ENCODE measurements at regions not wholly inside any gene's neighbourhood (a gene's known extent, or its start where the extent isn't known, plus 50 kb on each side); places are given as distances from the start of the nearest gene placed in this dataset.
A peak's percentile ranks its signal among the peaks of the same experiment; 100 is the strongest.
"Not testable (repeated sequence)": the region's sequence is repeated elsewhere in the genome, so short reads cannot be mapped to it uniquely, and the experiment has no call there.

- DNase-seq (ENCODE audit: low read depth) = peak; percentile 12
Observed at GRCh38 chr10:123318516-123318915, 164.3 kb downstream of the BUB3 start.

DNA sequence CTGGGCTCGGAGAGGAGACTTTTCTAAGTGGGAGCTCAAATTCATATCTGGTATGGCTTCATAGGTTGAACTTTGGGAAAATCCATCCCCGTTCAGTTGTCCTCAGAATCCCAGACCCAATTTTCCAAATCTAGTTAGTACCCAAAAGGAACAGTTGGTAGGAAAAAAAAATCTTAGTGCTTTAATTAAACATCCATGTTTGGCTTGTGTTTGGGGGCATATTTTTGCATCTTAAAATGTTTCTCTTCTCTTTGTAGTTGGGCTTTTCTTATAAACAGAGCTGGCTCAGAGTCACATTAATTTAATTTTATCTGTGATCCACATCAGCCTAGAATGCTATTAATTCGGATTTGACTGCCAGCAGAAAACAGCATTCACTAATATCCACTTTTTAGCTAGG is 165.9 kb downstream of the BUB3 start:
- DNase-seq (ENCODE audit: low read depth) = no peak

DNA sequence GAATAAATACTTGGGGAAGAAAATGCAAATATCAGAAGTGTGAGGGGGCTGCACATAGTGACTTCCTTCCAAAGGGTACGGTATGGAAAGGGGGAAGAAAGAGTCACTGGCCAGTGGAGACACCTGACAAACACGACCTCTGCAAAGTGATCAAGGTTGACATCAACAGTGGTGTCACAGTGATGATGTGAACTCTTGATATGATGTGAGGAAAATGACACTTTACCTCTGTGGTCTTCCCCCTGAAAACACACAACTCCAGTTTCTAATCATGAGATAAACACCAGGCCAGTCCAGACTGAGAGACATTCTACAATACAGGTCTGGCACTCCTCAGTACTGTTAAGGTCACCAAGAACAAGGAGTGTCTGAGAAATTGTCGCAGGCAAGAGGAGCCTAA is 169.7 kb downstream of the BUB3 start:
- DNase-seq (ENCODE audit: low read depth) = no peak

DNA sequence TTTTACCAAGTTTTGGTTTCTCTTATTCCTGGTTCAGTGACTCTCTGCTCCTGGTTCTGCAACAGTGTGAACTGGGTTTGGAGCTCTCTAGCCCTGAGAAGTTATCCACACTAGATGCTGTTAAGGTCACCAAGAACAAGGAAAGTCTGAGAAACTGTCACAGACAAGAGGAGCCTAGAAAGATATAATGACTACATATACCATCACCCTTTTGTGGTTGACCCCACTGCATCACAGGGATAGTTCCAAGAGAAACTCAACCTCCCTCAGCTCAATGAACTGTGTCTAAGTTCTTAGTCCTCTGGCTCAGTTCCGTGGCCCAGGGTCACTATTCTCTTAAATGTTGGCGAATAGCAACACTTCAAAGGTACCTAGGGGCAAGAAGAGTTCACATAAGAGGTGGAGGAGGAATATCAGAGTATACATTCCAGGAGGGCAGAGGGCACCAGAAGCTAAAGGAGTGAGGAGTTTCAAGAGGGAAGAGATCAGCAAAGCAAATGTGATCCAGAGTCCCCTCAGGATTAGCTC is 171.5 kb downstream of the BUB3 start:
- DNase-seq (ENCODE audit: low read depth) = no peak

DNA sequence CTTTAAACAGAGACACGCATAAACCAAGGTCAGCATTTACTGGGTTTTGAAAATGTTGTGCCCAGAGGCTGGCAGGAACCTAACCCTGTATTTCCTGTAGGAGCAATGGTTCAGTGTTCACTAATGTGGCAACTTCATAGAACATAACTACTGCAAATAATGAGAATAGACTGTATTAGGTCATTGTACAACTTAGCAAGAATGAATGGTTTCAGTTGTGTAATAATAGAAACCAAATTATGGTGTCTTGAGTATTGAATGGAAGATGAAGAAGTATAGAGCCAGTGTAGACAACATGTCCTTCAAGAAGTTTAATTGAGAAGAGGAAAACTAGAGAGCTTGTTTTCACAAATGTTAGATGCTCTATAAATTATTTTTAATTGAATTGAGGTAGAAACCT is 172.5 kb downstream of the BUB3 start:
- DNase-seq (ENCODE audit: low read depth) = no peak

GRCh38 chr10:123327450-123327849 is 173.2 kb downstream of the BUB3 start:
- DNase-seq (ENCODE audit: low read depth) = no peak

GRCh38 chr10:123327896-123328295 is 173.7 kb downstream of the BUB3 start:
- DNase-seq (ENCODE audit: low read depth) = no peak

DNA sequence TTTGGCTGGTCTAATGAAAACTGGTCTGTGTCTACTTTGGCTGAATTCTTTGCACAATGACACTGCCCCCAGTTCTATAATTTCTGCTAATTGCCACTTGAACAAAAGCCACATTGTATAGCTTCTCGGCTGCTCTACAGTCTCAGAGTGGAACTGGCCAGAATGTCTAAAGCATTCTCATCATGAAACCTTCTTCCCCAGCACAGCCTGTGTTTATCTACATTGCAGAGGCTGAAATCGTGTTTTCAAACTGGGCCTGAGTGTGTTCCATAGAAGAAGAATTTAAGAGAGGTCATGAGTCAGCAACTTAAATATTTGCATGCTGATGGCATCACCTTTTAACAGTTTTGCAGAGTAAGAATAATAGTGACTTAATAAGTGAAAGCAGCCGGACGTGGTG is 177.2 kb downstream of the BUB3 start:
- DNase-seq (ENCODE audit: low read depth) = no peak

DNA sequence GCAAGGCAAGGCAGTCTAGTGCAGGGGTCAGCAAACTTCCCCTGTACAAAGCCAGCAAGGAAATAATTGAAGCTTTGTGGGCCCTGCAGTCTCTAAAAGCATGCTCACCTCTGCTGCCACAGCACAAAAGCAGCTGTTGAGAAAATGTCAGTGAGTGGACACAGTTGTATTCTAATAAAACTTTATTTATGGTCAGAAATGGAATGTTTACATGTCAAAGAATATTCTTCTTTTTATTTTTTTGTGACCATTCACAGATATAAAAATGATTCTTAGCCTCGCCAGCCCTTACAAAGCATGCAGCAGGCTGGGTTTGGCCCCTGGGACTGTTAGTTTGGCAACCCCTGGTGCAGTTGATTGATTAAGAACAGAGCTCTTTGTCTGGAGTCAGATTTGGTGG is 192.4 kb downstream of the BUB3 start:
- no peak for DNase-seq (ENCODE audit: low read depth)

DNA sequence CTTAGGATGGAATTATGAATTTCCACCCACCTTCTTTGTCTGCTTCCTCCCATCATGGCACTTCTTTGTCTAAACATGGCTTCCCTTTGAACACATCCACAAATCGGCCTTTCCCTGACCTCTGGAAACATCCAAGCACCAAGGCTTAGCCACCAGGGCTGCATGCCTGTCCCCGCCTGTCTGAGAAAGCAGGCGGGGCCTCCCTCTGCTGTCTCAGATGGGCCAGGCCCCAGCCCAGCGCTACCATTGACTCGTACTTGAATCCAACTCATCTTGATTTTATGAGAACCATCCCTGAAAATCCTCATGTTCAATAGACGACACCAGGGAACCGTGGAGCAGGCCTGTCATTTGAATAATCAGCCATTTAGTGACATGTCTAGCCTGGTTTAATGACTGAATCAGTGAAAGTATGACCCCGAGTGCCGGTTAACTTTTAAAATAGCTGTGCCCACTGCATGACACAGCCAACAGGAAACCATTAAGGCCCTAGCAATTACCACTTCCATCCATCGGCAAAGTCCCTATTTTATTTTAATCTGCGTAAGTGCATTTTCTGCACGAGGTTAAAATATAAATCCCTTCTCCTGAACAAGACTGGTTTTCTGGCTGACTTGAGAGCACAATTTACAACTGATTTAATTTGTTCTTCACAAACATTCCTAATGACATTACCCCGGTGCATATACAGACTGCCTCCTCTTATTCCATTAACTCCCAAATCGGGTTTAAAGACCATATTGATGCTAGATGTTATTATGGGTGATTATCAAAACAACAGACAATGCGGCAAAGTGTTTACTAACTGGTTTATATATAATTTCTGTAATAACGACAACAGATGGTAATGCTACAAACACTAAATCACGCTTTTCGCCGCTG is 194.7 kb downstream of the BUB3 start:
- no peak for DNase-seq (ENCODE audit: low read depth)

DNA sequence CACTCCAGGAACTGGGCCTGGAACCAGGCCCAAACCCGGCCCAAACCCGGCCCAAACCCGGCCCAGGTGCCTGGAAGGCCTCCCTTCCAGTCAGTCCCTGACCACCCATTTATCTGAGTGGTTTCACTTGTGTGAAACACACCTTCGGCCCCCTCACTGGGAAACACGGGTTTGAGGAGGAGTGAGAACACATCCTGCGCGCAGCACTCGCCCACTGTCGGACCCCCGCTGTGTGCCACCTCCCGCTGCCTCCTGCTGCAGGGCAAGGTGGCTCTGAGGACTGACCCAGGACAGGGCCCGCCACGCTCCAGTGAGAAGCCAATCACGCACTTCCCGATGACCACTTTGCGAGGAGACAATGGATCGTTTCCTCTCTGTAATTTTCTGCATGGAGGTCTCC is 197.5 kb downstream of the BUB3 start:
- DNase-seq (ENCODE audit: low read depth) = no peak

GRCh38 chr10:123354521-123354920 is 200.3 kb downstream of the BUB3 start:
- no peak for DNase-seq (ENCODE audit: low read depth)

- DNase-seq (ENCODE audit: low read depth) = peak; percentile 15
Observed at GRCh38 chr10:123355748-123356481, 201.7 kb downstream of the BUB3 start.

DNA sequence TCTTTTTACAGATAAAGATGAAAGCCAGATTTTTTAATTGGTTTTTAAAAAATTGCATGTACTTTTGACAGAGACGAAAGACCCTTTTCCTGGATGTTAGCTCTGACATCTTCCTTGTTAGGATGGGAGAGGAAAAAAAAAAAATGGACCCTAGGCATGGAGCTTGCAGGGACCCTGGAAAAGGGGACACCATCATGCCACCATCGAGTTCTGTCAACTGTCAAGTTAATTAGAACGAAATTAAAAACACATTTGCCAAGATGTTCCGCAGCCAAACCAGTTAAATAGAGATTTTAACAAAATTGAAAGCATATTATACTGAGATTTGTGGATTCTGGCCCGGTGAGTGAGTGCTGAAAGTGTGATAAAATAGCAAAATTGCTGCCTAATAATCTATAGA is 202.6 kb downstream of the BUB3 start:
- DNase-seq (ENCODE audit: low read depth) = no peak

DNA sequence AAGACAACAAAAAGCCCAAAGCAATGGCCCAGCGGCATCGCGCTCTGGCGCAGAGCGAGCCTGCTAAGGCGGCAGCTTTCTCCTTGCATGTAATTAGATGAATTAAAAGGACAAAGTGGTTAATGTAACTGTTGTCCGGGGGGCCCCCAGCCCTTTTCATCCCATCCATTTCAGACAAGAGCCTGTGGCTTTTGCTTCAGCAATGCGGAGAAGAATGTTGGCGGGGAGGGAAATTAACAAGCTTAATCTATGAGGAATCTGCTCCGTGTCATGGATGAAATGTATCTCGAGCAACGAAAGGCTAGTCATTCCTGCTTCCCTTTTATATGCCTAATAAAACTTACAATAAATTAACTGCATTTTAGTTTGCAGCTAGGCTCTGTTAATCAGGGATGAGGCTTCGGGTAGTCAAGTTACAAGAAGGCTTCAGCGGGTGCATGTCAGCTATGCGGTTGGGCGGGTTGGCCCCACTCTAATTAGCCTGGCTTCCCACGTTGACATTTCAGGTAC is 203.3 kb downstream of the BUB3 start:
- no peak for DNase-seq (ENCODE audit: low read depth)

DNA sequence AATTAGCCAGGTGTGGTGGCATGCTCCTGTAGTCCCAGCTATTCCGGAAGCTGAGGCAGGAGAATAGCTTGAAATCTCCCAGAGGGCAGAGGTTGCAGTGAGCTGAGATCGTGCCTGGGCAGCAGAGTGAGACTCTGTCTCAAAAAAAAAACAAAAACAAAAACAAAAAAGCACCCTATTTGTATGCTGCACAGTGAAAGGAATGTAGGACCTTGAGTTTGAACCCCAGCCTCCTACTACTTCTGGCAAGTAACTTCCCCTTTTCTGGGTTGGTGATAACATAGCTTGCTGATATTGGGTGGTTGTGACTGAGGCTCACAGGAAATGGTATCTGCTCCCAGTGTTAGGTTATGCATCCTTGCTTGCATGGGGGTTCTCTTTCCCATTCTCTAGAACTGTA is 205.3 kb downstream of the BUB3 start:
- DNase-seq (ENCODE audit: low read depth) = no peak

DNA sequence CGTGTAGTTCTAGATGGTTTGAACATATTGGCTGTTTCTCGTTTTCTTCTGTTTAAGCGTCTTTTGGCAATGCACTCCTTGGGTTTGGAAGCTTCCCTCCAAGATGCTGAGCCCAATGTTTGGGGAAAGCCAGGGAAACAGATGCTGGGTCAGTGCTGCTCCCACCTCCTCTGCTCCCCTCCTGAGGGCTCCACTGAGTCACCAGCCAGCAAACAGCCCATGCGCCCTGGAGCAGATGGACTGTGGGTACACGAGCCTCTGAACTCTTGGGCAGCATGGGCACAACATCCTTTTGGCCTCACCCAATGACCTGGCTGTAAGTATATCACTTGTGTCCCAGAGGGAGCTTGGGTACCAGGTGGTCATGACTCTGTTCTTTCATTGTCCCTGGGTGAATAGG is 207.6 kb downstream of the BUB3 start:
- DNase-seq (ENCODE audit: low read depth) = no peak

DNA sequence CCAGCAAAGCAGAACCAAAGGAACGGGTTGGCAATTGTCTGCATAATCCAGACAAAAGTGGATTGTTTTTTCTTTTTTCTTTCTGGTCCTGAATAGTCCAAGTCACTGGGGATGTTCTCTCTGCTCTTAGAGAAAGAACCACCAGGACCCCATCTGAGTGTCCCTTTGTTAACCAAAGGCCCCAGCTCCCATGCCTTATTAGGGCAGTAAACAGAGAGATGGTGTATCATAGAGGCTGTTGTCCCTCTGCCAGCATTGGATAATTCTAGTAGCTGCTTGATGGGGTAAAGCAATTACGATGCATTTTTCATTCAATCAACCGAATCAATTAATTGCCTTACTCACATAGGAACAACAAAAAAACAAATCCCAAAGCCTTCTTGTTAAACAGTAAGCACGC is 213.0 kb downstream of the BUB3 start:
- no peak for DNase-seq (ENCODE audit: low read depth)

DNA sequence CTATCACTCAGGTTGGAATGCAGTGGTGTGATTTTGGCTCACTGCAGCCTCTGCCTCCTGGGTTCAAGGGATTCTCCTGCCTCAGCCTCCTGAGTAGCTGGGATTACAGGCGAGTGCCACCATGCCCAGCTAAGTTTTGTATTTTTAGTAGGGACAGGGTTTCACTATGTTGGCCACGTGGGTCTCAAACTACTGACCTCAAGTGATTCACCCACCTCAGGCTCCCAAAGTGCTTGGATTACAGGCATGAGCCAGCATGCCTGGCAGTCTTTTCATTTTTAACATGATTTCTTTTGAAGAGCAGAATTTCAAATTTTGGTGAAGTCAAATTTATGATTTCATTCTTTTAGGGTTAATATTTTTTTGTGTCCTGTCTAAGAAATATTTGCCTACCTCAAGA is 217.4 kb downstream of the BUB3 start:
- DNase-seq (ENCODE audit: low read depth) = not testable (repeated sequence)

- DNase-seq (ENCODE audit: low read depth) = no peak
Observed at GRCh38 chr10:123373591-123373990, 219.4 kb downstream of the BUB3 start.

GRCh38 chr10:123375097-123375496 is 220.9 kb downstream of the BUB3 start:
- DNase-seq (ENCODE audit: low read depth) = no peak

GRCh38 chr10:123375738-123376137 is 221.5 kb downstream of the BUB3 start:
- DNase-seq (ENCODE audit: low read depth) = no peak

DNA sequence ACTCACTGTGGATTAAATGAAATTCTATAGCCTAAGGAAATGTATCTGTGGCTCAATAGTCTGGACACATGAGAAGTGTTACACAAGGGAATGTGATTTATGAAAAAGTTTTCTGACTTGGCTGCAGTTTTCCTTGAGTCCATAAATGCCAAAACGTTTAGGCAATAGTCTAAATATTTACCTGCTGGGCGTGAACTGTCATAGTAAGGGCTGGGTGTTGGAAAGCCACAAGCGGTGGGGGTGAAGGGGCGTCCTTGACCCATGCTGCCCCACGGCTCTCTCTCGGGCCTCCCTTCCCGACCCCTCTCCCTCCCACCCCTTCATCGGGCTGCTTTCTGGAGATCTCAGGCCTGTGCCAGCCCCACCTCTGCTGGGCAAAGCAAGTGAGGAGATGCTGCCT is 223.7 kb downstream of the BUB3 start:
- DNase-seq (ENCODE audit: low read depth) = no peak
